HepG2 (cell line): ENCODE measurements at regions not wholly inside any gene's neighbourhood (a gene's known extent, or its start where the extent isn't known, plus 50 kb on each side); places are given as distances from the start of the nearest gene placed in this dataset.

ENCODE experiments used
- ATAC-seq: fragments of 200-7000 bp; cut with Tn5 transposase; 3 replicates; pipeline ENCODE4 v1.9.1; 2020; ENCODE audit warnings: mild to moderate bottlenecking, moderate library complexity
- BruUV-seq: library from RNA; stranded (reverse); fragments of 400-500 nt; replicated peaks from 2 replicates; lab custom pipeline; 2021; lab: Mats Ljungman, UMichigan
- CTCF ChIA-PET: fragments of 300-600 bp; formaldehyde crosslinking; extraction: SDS; loops from one replicate; lab custom pipeline; 2021; ENCODE audit warnings: low total read pairs, inconsistent platforms, low intra/inter-chr PET ratio; lab: Yijun Ruan, JAX
- POLR2A ChIA-PET: fragments of 350-600 bp; sonication (Branson Sonifier 250); formaldehyde crosslinking; loops from one replicate; lab custom pipeline; 2020; ENCODE audit warnings: antibody characterized with exemption, inconsistent platforms; lab: Yijun Ruan, JAX
- DNase-seq: peaks from one replicate; pipeline ENCODE4 v3.0.0-alpha.2; 2015; ENCODE audit warnings: low spot score
- FAIRE-seq: peaks from 3 replicates; lab custom pipeline; 2011; peaks lifted over from hg19 to GRCh38; lab: Jason Lieb, UNC
- H2AFZ ChIP-seq: one replicate; pipeline ENCODE4 v1.6.1; 2011; ENCODE audit warnings: low read length, inconsistent platforms
- H3K27ac ChIP-seq: fragments of 300-600 bp; 3 replicates; pipeline ENCODE4 v1.8.0; 2011; ENCODE audit warnings: mixed run types, mild to moderate bottlenecking, mixed read lengths, low read length, inconsistent platforms; ENCODE audit not compliant: insufficient read depth; ENCODE audit errors: extremely low read length
- H3K27me3 ChIP-seq, 2 experiments: fragments of 200-600 bp in 1 of 2; 2 replicates in 1 of 2; 3 replicates in 1 of 2; pipeline versions ENCODE4 v1.6.0 to v1.8.0; 2011; ENCODE audit warnings: low read length in 2 of 2, mild to moderate bottlenecking in 2 of 2, moderate library complexity in 2 of 2, inconsistent platforms in 1 of 2; ENCODE audit not compliant: insufficient read depth in 2 of 2, control insufficient read depth in 1 of 2
- H3K36me3 ChIP-seq, 2 experiments: fragments of 200-600 bp in 1 of 2; replicated peaks in 1 of 2; 2 replicates in 1 of 2; 3 replicates in 1 of 2; pipeline versions ENCODE4 v1.5.1 to v1.8.0; 2011; ENCODE audit warnings: low read length in 2 of 2, inconsistent platforms in 1 of 2; ENCODE audit not compliant: insufficient read depth in 2 of 2, control insufficient read depth in 1 of 2
- H3K4me1 ChIP-seq: 2 replicates; pipeline ENCODE4 v1.5.1; 2012; ENCODE audit warnings: low read length, inconsistent platforms; ENCODE audit not compliant: insufficient read depth
- H3K4me2 ChIP-seq: 2 replicates; pipeline ENCODE4 v1.6.0; 2011; ENCODE audit warnings: low read depth, low read length, inconsistent platforms
- H3K4me3 ChIP-seq, 3 experiments: fragments of 200-600 bp in 1 of 3; sonication (generic), shearing (Covaris generic) in 1 of 3; replicated peaks in 1 of 3; 2 replicates each; pipeline ENCODE4 v1.5.1; 2011 to 2016; ENCODE audit warnings: low read length in 3 of 3, inconsistent platforms in 2 of 3, low read depth in 2 of 3, mild to moderate bottlenecking in 2 of 3, control low read depth in 1 of 3, mixed read lengths in 1 of 3; ENCODE audit not compliant: insufficient read depth in 1 of 3
- H3K79me2 ChIP-seq: one replicate; pipeline ENCODE4 v1.6.1; 2011; ENCODE audit warnings: low read length, inconsistent platforms; ENCODE audit not compliant: insufficient read depth
- H3K9ac ChIP-seq: 2 replicates; pipeline ENCODE4 v1.6.0; 2011; ENCODE audit warnings: mild to moderate bottlenecking, low read depth, low read length, inconsistent platforms; ENCODE audit not compliant: insufficient read depth
- H3K9me3 ChIP-seq: 2 replicates; pipeline ENCODE4 v1.5.1; 2012; ENCODE audit warnings: mild to moderate bottlenecking, low read length
- H4K20me1 ChIP-seq: 2 replicates; pipeline ENCODE4 v1.6.0; 2011; ENCODE audit warnings: inconsistent platforms, mild to moderate bottlenecking, low read length, moderate library complexity; ENCODE audit not compliant: insufficient read depth
- CHD4 ChIP-seq: fragments of 200-600 bp; sonication (generic); IDR thresholded peaks from 2 replicates; pipeline ENCODE4 v1.7.0; 2017; ENCODE audit warnings: mild to moderate bottlenecking, low read length, borderline replicate concordance
- GATA4 ChIP-seq: sonication (generic); IDR thresholded peaks from 2 replicates; pipeline ENCODE4 v1.6.1; 2016; ENCODE audit warnings: antibody characterized with exemption, low read depth, borderline replicate concordance
- MLLT10 ChIP-seq: sonication (generic); formaldehyde crosslinking; IDR thresholded peaks from 2 replicates; pipeline ENCODE4 v1.4.0; 2020; ENCODE audit warnings: missing genetic modification reagents
- PREB ChIP-seq: sonication (generic); formaldehyde crosslinking; IDR thresholded peaks from 2 replicates; pipeline ENCODE4 v1.4.0; 2020; ENCODE audit warnings: missing genetic modification reagents
- SIN3A ChIP-seq: IDR thresholded peaks from 2 replicates; pipeline ENCODE4 v1.6.1; 2011; ENCODE audit warnings: low read depth, mild to moderate bottlenecking, control low read depth, low read length, borderline replicate concordance
- SIN3B ChIP-seq: fragments of 150-350 bp; IDR thresholded peaks from 2 replicates; pipeline ENCODE4 v1.6.1; 2014; ENCODE audit warnings: low read length
- ZKSCAN5 ChIP-seq: sonication (generic); formaldehyde crosslinking; IDR thresholded peaks from 2 replicates; pipeline ENCODE4 v1.5.1; 2020; ENCODE audit warnings: mild to moderate bottlenecking, missing genetic modification reagents
- ZNF431 ChIP-seq: sonication (generic); formaldehyde crosslinking; IDR thresholded peaks from 2 replicates; pipeline ENCODE4 v1.9.0; 2022; ENCODE audit warnings: missing genetic modification reagents, low read depth, mild to moderate bottlenecking, borderline replicate concordance
- ZNF530 ChIP-seq: sonication (generic); formaldehyde crosslinking; IDR thresholded peaks from 2 replicates; pipeline ENCODE4 v1.5.0; 2020; ENCODE audit warnings: low read depth, mild to moderate bottlenecking, missing genetic modification reagents
- ZNF563 ChIP-seq: sonication (generic); formaldehyde crosslinking; IDR thresholded peaks from 2 replicates; pipeline ENCODE4 v1.8.0; 2022; ENCODE audit warnings: mild to moderate bottlenecking, moderate library complexity, missing genetic modification reagents
- ZNF839 ChIP-seq: sonication (generic); formaldehyde crosslinking; IDR thresholded peaks from 2 replicates; pipeline ENCODE4 v1.4.0; 2020; ENCODE audit warnings: missing genetic modification reagents, mild to moderate bottlenecking, borderline replicate concordance
- WGBS: methylation state at CpG from one replicate; pipeline ENCODE4 v1.1.6; 2017; ENCODE audit warnings: low lambda C conversion rate; 5-methylcytosine and 5-hydroxymethylcytosine counted together
- in situ Hi-C: cut with HindIII; loops from 2 replicates; pipeline ENCODE4 v1.10.0; 2017; ENCODE audit warnings: low pct_unique_long_range_greater_than_20kb; ENCODE audit not compliant: extremely low pct_ligation_motif_present
- intact Hi-C: fragments of 100-400 bp; cut with micrococcal nuclease; formaldehyde crosslinking; loops from one replicate; pipeline ENCODE4 v1.10.0; 2022; ENCODE audit not compliant: unreplicated experiment
- TF ChIP-seq, protein P1 (sequence below): IDR thresholded peaks from 2 replicates; pipeline ENCODE4 v1.6.1; 2012; ENCODE audit warnings: low read length, improper control_type of control experiment

- TF ChIP-seq SIN3A, result no peak
- TF ChIP-seq, protein P1, sequence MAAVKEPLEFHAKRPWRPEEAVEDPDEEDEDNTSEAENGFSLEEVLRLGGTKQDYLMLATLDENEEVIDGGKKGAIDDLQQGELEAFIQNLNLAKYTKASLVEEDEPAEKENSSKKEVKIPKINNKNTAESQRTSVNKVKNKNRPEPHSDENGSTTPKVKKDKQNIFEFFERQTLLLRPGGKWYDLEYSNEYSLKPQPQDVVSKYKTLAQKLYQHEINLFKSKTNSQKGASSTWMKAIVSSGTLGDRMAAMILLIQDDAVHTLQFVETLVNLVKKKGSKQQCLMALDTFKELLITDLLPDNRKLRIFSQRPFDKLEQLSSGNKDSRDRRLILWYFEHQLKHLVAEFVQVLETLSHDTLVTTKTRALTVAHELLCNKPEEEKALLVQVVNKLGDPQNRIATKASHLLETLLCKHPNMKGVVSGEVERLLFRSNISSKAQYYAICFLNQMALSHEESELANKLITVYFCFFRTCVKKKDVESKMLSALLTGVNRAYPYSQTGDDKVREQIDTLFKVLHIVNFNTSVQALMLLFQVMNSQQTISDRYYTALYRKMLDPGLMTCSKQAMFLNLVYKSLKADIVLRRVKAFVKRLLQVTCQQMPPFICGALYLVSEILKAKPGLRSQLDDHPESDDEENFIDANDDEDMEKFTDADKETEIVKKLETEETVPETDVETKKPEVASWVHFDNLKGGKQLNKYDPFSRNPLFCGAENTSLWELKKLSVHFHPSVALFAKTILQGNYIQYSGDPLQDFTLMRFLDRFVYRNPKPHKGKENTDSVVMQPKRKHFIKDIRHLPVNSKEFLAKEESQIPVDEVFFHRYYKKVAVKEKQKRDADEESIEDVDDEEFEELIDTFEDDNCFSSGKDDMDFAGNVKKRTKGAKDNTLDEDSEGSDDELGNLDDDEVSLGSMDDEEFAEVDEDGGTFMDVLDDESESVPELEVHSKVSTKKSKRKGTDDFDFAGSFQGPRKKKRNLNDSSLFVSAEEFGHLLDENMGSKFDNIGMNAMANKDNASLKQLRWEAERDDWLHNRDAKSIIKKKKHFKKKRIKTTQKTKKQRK, result no peak
- TF ChIP-seq, all 625 proteins: peak for 0
- in situ Hi-C loops, result no loop called here
- ATAC-seq, result no peak
Measured at GRCh38 chr2:198950803-198951202, 506.9 kb downstream of the SATB2 start.

GRCh38 chr2:198945496-198945895 lies 512.2 kb downstream of the SATB2 start:
- Histone ChIP-seq H3K9me3 (peaks cover 25% of the 10 kb centered on the region; the same call in 1 of the 2 replicates), H3K4me2 (no peak overlapping the region), H3K79me2 (no peaks in the 10 kb centered on the region), H3K9ac (no peak overlapping the region), H2AFZ (no peak overlapping the region), H3K4me1 (no peaks in the 10 kb centered on the region), H4K20me1 (no peaks in the 10 kb centered on the region), H3K4me3 (no peak overlapping the region), H3K36me3 (no peaks in the 10 kb centered on the region), H3K27ac (no peak overlapping the region), H3K27me3 (no peaks in the 10 kb centered on the region)
- BruUV-seq, result no TSS peak
- intact Hi-C loops (no loop called here), in situ Hi-C loops (no loop called here)
- ATAC-seq, result no peak
- no peak for FAIRE-seq
- no peak for DNase-seq
- TF ChIP-seq SIN3B, result no peak
- no peak for TF ChIP-seq ZNF431
- TF ChIP-seq GATA4, result no peak
- TF ChIP-seq ZNF839, result no peak
- no peak for TF ChIP-seq ZKSCAN5 (CRISPR knock-in tag)
- TF ChIP-seq ZNF563 (CRISPR knock-in tag), result no peak
- no peak for TF ChIP-seq CHD4
- no peak for TF ChIP-seq MLLT10 (CRISPR knock-in tag)
- no peak for TF ChIP-seq ZNF530 (CRISPR knock-in tag)
- TF ChIP-seq PREB (CRISPR knock-in tag), result no peak
- CTCF ChIA-PET, result no interaction called here
- 0% methylated on average over 3 of the region's 3 CpGs for WGBS
- POLR2A ChIA-PET, result no interaction called here

More at GRCh38 chr2:198950803-198951202, 506.9 kb downstream of the SATB2 start:
- Histone ChIP-seq H3K4me2 (no peak overlapping the region), H3K9me3 (peaks cover 17% of the 10 kb centered on the region; the same call in 1 of the 2 replicates), H3K9ac (no peak overlapping the region), H3K36me3 (no peaks in the 10 kb centered on the region), H3K27me3 (no peaks in the 10 kb centered on the region), H3K4me3 (no peak overlapping the region), H3K79me2 (no peaks in the 10 kb centered on the region), H4K20me1 (no peaks in the 10 kb centered on the region), H3K4me1 (no peaks in the 10 kb centered on the region), H2AFZ (no peak overlapping the region), H3K27ac (no peak overlapping the region)
- FAIRE-seq, result no peak
- intact Hi-C loops, result no loop called here
- POLR2A ChIA-PET, result no interaction called here
- BruUV-seq, result no TSS peak
- CTCF ChIA-PET, result no interaction called here
- DNase-seq, result no peak
